ENCODE measurements at regions not wholly inside any gene's neighbourhood (a gene's known extent, or its start where the extent isn't known, plus 50 kb on each side); places are given as distances from the start of the nearest gene placed in this dataset.

- no peak for DNase-seq
Observed at GRCh38 chr9:107636571-107637381, 147.2 kb upstream of the KLF4 start.

- DNase-seq = no peak
Observed at GRCh38 chr9:107635803-107636174, 146.2 kb upstream of the KLF4 start.

GRCh38 chr9:107635101-107635802 is 145.7 kb upstream of the KLF4 start:
- DNase-seq = peak; percentile 58

- no peak for DNase-seq
Observed at GRCh38 chr9:107633406-107633805, 143.8 kb upstream of the KLF4 start.

- no peak for DNase-seq
Observed at GRCh38 chr9:107632661-107633060, 143.1 kb upstream of the KLF4 start.

- DNase-seq = no peak
Observed at GRCh38 chr9:107632216-107632615, 142.6 kb upstream of the KLF4 start.

GRCh38 chr9:107631788-107632187 is 142.2 kb upstream of the KLF4 start:
- peak; percentile 92 for DNase-seq

- DNase-seq = no peak
Observed at GRCh38 chr9:107630156-107630555, 140.6 kb upstream of the KLF4 start.

GRCh38 chr9:107628444-107628843 is 138.9 kb upstream of the KLF4 start:
- no peak for DNase-seq

GRCh38 chr9:107627781-107628180 is 138.2 kb upstream of the KLF4 start:
- DNase-seq = no peak

GRCh38 chr9:107626118-107626517 is 136.5 kb upstream of the KLF4 start:
- DNase-seq = no peak

GRCh38 chr9:107625383-107625984 is 135.9 kb upstream of the KLF4 start:
- no peak for DNase-seq

- DNase-seq = no peak
Observed at GRCh38 chr9:107624234-107624948, 134.8 kb upstream of the KLF4 start.

GRCh38 chr9:107621436-107621835 is 131.9 kb upstream of the KLF4 start:
- no peak for DNase-seq

- no peak for DNase-seq
Observed at GRCh38 chr9:107620801-107621200, 131.2 kb upstream of the KLF4 start.

GRCh38 chr9:107620236-107620635 is 130.7 kb upstream of the KLF4 start:
- DNase-seq = no peak

GRCh38 chr9:107615321-107615720 is 125.8 kb upstream of the KLF4 start:
- no peak for DNase-seq

- no peak for DNase-seq
Observed at GRCh38 chr9:107614765-107615164, 125.2 kb upstream of the KLF4 start.

GRCh38 chr9:107613321-107613720 is 123.8 kb upstream of the KLF4 start:
- DNase-seq = no peak

GRCh38 chr9:107612136-107612535 is 122.6 kb upstream of the KLF4 start:
- DNase-seq = peak; percentile 37

GRCh38 chr9:107609547-107609946 is 120.0 kb upstream of the KLF4 start:
- no peak for DNase-seq

- DNase-seq = no peak
Observed at GRCh38 chr9:107606149-107606790, 116.7 kb upstream of the KLF4 start.

All from tongue (tissue), 1 donor.